H1 (cell line): ENCODE measurements at regions not wholly inside any gene's neighbourhood (a gene's known extent, or its start where the extent isn't known, plus 50 kb on each side); places are given as distances from the start of the nearest gene placed in this dataset.

Experiments
- CTCF ChIA-PET: fragments of 300-600 bp; sonication (Branson Sonifier 250); formaldehyde crosslinking; loops from one replicate; lab custom pipeline; 2021; ENCODE audit not compliant: partially characterized antibody; lab: Charles Lee
- POLR2A ChIA-PET: fragments of 300-600 bp; sonication (Branson Sonifier 250); formaldehyde crosslinking; loops from one replicate; lab custom pipeline; 2021; ENCODE audit warnings: inconsistent platforms; ENCODE audit not compliant: partially characterized antibody; lab: Charles Lee
- DNase-seq, 2 experiments: peaks; one replicate each; pipeline versions ENCODE4 v3.0.0 to v3.0.0-alpha.2; 2010 to 2022; ENCODE audit warnings: low spot score in 2 of 2, low read depth in 1 of 2, mixed read lengths in 1 of 2
- FAIRE-seq: peaks from 2 replicates; lab custom pipeline; 2011; peaks lifted over from hg19 to GRCh38; lab: Jason Lieb, UNC
- H2AFZ ChIP-seq: 2 replicates; pipeline ENCODE4 v1.8.1; 2012; ENCODE audit warnings: low read length, inconsistent platforms
- H2AK5ac ChIP-seq: 2 replicates; pipeline ENCODE4 v1.6.1; 2013; ENCODE audit warnings: low read depth, low read length
- H2BK120ac ChIP-seq: replicated peaks from 2 replicates; pipeline ENCODE3; 2013; ENCODE audit warnings: low read depth, low read length, inconsistent platforms
- H2BK12ac ChIP-seq: 2 replicates; pipeline ENCODE4 v1.6.1; 2013; ENCODE audit warnings: low read depth, low read length
- H2BK15ac ChIP-seq: 2 replicates; pipeline ENCODE4 v1.6.1; 2013; ENCODE audit warnings: low read length
- H2BK20ac ChIP-seq: 2 replicates; pipeline ENCODE4 v1.6.1; 2013; ENCODE audit warnings: low read length
- H2BK5ac ChIP-seq: 2 replicates; pipeline ENCODE4 v1.6.1; 2013; ENCODE audit warnings: low read depth, low read length
- H3K14ac ChIP-seq: 2 replicates; pipeline ENCODE4 v1.6.1; 2013; ENCODE audit warnings: inconsistent platforms; ENCODE audit not compliant: insufficient read length
- H3K18ac ChIP-seq: 2 replicates; pipeline ENCODE4 v1.6.1; 2013; ENCODE audit warnings: low read length; ENCODE audit errors: extremely low read depth
- H3K23ac ChIP-seq: 2 replicates; pipeline ENCODE4 v1.6.1; 2013; ENCODE audit warnings: inconsistent platforms; ENCODE audit not compliant: insufficient read length
- H3K23me2 ChIP-seq: 2 replicates; pipeline ENCODE4 v1.6.1; 2013; ENCODE audit warnings: low read depth, low read length
- H3K27ac ChIP-seq: 2 replicates; pipeline ENCODE4 v1.6.1; 2011; ENCODE audit warnings: low read depth, low read length, inconsistent platforms
- H3K27me3 ChIP-seq, 4 experiments: replicated peaks in 1 of 4; 1 replicate in 1 of 4; 2 replicates in 3 of 4; pipeline versions ENCODE4 v1.6.1 to v1.8.1; 2011 to 2013; ENCODE audit warnings: low read length in 3 of 4, mild to moderate bottlenecking in 3 of 4, inconsistent platforms in 2 of 4, mixed read lengths in 2 of 4, moderate library complexity in 1 of 4; ENCODE audit not compliant: control insufficient read depth in 3 of 4, insufficient read depth in 3 of 4; ENCODE audit errors: extremely low read depth in 1 of 4
- H3K36me3 ChIP-seq, 4 experiments: 2 replicates each; pipeline versions ENCODE4 v1.6.1 to v1.8.1; 2011 to 2013; ENCODE audit warnings: mild to moderate bottlenecking in 4 of 4, low read length in 3 of 4, moderate library complexity in 2 of 4, control low read depth in 1 of 4, inconsistent platforms in 1 of 4; ENCODE audit not compliant: insufficient read depth in 4 of 4, control insufficient read depth in 2 of 4
- H3K4ac ChIP-seq: replicated peaks from 2 replicates; pipeline ENCODE3; 2013; ENCODE audit warnings: low read length, low read depth, mixed read lengths, inconsistent platforms; ENCODE audit not compliant: insufficient read length
- H3K4me1 ChIP-seq, 4 experiments: replicated peaks in 1 of 4; 1 replicate in 1 of 4; 2 replicates in 3 of 4; pipeline versions ENCODE4 v1.6.1 to v1.8.1; 2011 to 2013; ENCODE audit warnings: low read length in 3 of 4, inconsistent platforms in 2 of 4, mixed read lengths in 1 of 4; ENCODE audit not compliant: insufficient read depth in 4 of 4, control insufficient read depth in 3 of 4
- H3K4me2 ChIP-seq, 2 experiments: 2 replicates each; pipeline versions ENCODE4 v1.6.1 to v1.8.1; 2011 to 2013; ENCODE audit warnings: low read depth in 2 of 2, low read length in 2 of 2, control low read depth in 1 of 2, inconsistent platforms in 1 of 2, mild to moderate bottlenecking in 1 of 2; ENCODE audit not compliant: insufficient read depth in 1 of 2
- H3K4me3 ChIP-seq, 4 experiments: fragments of 200-600, 300-600 bp in 1 of 4; sonication (generic), shearing (Covaris generic), sonication (Bioruptor Twin) in 1 of 4; 2 replicates each; pipeline versions ENCODE4 v1.5.1 to v1.8.1; 2011 to 2016; ENCODE audit warnings: low read length in 4 of 4, low read depth in 3 of 4, control low read depth in 2 of 4, inconsistent platforms in 2 of 4, mild to moderate bottlenecking in 2 of 4, mixed read lengths in 1 of 4, moderate library complexity in 1 of 4; ENCODE audit not compliant: insufficient read depth in 2 of 4; ENCODE audit errors: extremely low read depth in 1 of 4
- H3K56ac ChIP-seq: replicated peaks from 2 replicates; pipeline ENCODE3; 2013; ENCODE audit warnings: low read depth, mild to moderate bottlenecking, mixed read lengths, low read length, inconsistent platforms; ENCODE audit not compliant: insufficient read length
- H3K79me1 ChIP-seq: 2 replicates; pipeline ENCODE4 v1.6.1; 2013; ENCODE audit warnings: low read depth, low read length, control low read depth
- H3K79me2 ChIP-seq, 2 experiments: 2 replicates each; pipeline versions ENCODE4 v1.6.1 to v1.8.1; 2012 to 2013; ENCODE audit warnings: low read length in 2 of 2, mild to moderate bottlenecking in 2 of 2, inconsistent platforms in 1 of 2; ENCODE audit not compliant: insufficient read depth in 2 of 2, control insufficient read depth in 1 of 2
- H3K9ac ChIP-seq, 4 experiments: replicated peaks in 1 of 4; 1 replicate in 1 of 4; 2 replicates in 3 of 4; pipeline versions ENCODE4 v1.6.1 to v1.8.1; 2011 to 2013; ENCODE audit warnings: low read depth in 3 of 4, low read length in 3 of 4, control low read depth in 2 of 4, mild to moderate bottlenecking in 2 of 4, moderate library complexity in 2 of 4, inconsistent platforms in 1 of 4; ENCODE audit errors: extremely low read depth in 1 of 4
- H3K9me3 ChIP-seq, 2 experiments: 2 replicates each; pipeline versions ENCODE4 v1.6.1 to v1.8.1; 2012 to 2013; ENCODE audit warnings: mild to moderate bottlenecking in 2 of 2, moderate library complexity in 2 of 2, control low read depth in 1 of 2, inconsistent platforms in 1 of 2, low read depth in 1 of 2, low read length in 1 of 2, mixed read lengths in 1 of 2; ENCODE audit not compliant: insufficient read depth in 2 of 2
- H4K20me1 ChIP-seq, 2 experiments: replicated peaks in 1 of 2; 2 replicates each; pipeline versions ENCODE3 to v1.8.1; 2011 to 2013; ENCODE audit warnings: inconsistent platforms in 2 of 2, low read length in 2 of 2, mild to moderate bottlenecking in 1 of 2; ENCODE audit not compliant: insufficient read depth in 2 of 2, control insufficient read depth in 1 of 2
- H4K5ac ChIP-seq: 2 replicates; pipeline ENCODE4 v1.6.1; 2013; ENCODE audit warnings: low read length, low read depth, mixed read lengths, inconsistent platforms; ENCODE audit not compliant: insufficient read length
- H4K8ac ChIP-seq: 2 replicates; pipeline ENCODE4 v1.8.0; 2013; ENCODE audit warnings: mild to moderate bottlenecking, moderate library complexity, low read length, inconsistent platforms; ENCODE audit not compliant: insufficient read depth; ENCODE audit errors: extremely low read depth
- H4K91ac ChIP-seq: replicated peaks from 2 replicates; pipeline ENCODE3; 2013; ENCODE audit warnings: low read length, mixed read lengths, inconsistent platforms; ENCODE audit not compliant: insufficient read length
- CEBPB ChIP-seq: IDR thresholded peaks from 2 replicates; pipeline ENCODE4 v1.6.1; 2012; ENCODE audit warnings: low read depth, low read length
- CTBP2 ChIP-seq: IDR thresholded peaks from 2 replicates; pipeline ENCODE4 v1.7.0; 2011; ENCODE audit warnings: borderline replicate concordance, mild to moderate bottlenecking, moderate library complexity, mixed read lengths, low read length; ENCODE audit not compliant: insufficient read depth, insufficient read length
- TEAD4 ChIP-seq: IDR thresholded peaks from 2 replicates; pipeline ENCODE4 v1.6.1; 2012; ENCODE audit warnings: low read depth, low read length, inconsistent platforms, mixed read lengths
- USF2 ChIP-seq: IDR thresholded peaks from 2 replicates; pipeline ENCODE4 v1.6.1; 2011; ENCODE audit warnings: low read length, improper control_type of control experiment
- ZNF274 ChIP-seq: IDR thresholded peaks from 2 replicates; pipeline ENCODE4 v1.7.0; 2012; ENCODE audit warnings: low read length, borderline replicate concordance; ENCODE audit errors: extremely low read depth
- WGBS, 2 experiments: shearing (Covaris generic) in 1 of 2; methylation state at CpG; one replicate each; pipeline versions ENCODE4 v1.1.6 to v1.1.7; 2013 to 2015; ENCODE audit warnings: low lambda C conversion rate in 2 of 2, mixed read lengths in 2 of 2, inconsistent platforms in 1 of 2, low coverage in 1 of 2, missing lambda C conversion rate in 1 of 2; ENCODE audit not compliant: insufficient replicate concordance in 2 of 2, insufficient coverage in 1 of 2, insufficient read length in 1 of 2; ENCODE audit errors: extremely low coverage in 1 of 2, missing lambda C conversion rate in 1 of 2; 5-methylcytosine and 5-hydroxymethylcytosine counted together

- Histone ChIP-seq H4K8ac (no peak overlapping the region), H3K9me3 (no peaks in the 10 kb centered on the region), H3K27me3 (no peaks in the 10 kb centered on the region), H2BK15ac (no peak overlapping the region), H3K4me1 (no peaks in the 10 kb centered on the region), H2BK120ac (no peak overlapping the region), H3K27ac (no peak overlapping the region), H3K23me2 (no peaks in the 10 kb centered on the region), H2BK12ac (no peak overlapping the region), H2BK20ac (no peak overlapping the region), H3K4me3 (no peak overlapping the region), H4K91ac (no peak overlapping the region), H3K18ac (no peak overlapping the region), H2AK5ac (no peak overlapping the region), H2AFZ (no peak overlapping the region), H3K56ac (no peak overlapping the region), H3K9ac (no peak overlapping the region), H3K14ac (no peak overlapping the region), H2BK5ac (no peak overlapping the region), H4K5ac (no peak overlapping the region), H3K79me2 (no peaks in the 10 kb centered on the region), H3K4me2 (no peak overlapping the region), H4K20me1 (no peaks in the 10 kb centered on the region), H3K4ac (no peak overlapping the region), H3K36me3 (no peaks in the 10 kb centered on the region), H3K23ac (no peak overlapping the region), H3K79me1 (no peaks in the 10 kb centered on the region)
- CTCF ChIA-PET = no interaction called here
- POLR2A ChIA-PET = no interaction called here
- DNase-seq (no peak), FAIRE-seq (no peak)
- 91% methylated on average over 3 of the region's 3 CpGs; no CpG with 5 or more reads in 1 of the 2 experiments for WGBS, 2 experiments
- TF ChIP-seq CEBPB (no peak), CTBP2 (no peak), ZNF274 (no peak), TEAD4 (no peak), USF2 (no peak)
- TF ChIP-seq, all 59 proteins: peak for 0
Observed at GRCh38 chr12:63351370-63351769, 200.4 kb upstream of the AVPR1A start.
